ENCODE measurements at regions not wholly inside any gene's neighbourhood (a gene's known extent, or its start where the extent isn't known, plus 50 kb on each side); places are given as distances from the start of the nearest gene placed in this dataset.

DNA sequence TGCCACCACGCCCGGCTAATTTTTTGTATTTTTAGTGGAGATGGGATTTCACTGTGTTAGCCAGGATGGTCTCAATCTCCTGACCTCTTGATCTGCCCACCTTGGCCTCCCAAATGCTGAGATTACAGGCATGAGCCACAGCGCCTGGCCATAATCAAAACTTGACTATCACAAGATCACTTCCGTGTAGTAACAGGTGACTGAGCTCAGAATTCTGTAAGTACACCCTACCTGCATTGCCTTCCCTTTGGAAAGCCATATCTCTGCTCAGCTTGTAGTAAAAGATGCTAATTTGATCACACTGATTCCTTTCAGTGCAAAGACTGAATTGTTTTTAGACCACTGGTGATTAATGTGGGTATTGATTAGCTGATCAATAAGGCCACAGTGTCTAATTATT, 167.1 kb downstream of the SHOX2 start:
- H3K27me3 ChIP-seq (ENCODE audit: control insufficient read depth in 3 of 3, insufficient read depth in 3 of 3, low read length in 2 of 3): no peaks in the 10 kb centered on the region
- no peaks in the 10 kb centered on the region for H3K36me3 ChIP-seq (ENCODE audit: control insufficient read depth in 4 of 4, insufficient read depth in 4 of 4, low read length in 4 of 4)
- DNase-seq: no peak
- H3K4me3 ChIP-seq: no peak overlapping the region
- no peak overlapping the region for H3K27ac ChIP-seq (ENCODE audit: low read depth in 1 of 2, low read length in 1 of 2)
- no peak for ATAC-seq (ENCODE audit: insufficient read depth, low FRiP score)
- H3K4me1 ChIP-seq (ENCODE audit: control insufficient read depth in 5 of 5, insufficient read depth in 5 of 5, low read length in 5 of 5): no peaks in the 10 kb centered on the region
- TF ChIP-seq, protein P1, sequence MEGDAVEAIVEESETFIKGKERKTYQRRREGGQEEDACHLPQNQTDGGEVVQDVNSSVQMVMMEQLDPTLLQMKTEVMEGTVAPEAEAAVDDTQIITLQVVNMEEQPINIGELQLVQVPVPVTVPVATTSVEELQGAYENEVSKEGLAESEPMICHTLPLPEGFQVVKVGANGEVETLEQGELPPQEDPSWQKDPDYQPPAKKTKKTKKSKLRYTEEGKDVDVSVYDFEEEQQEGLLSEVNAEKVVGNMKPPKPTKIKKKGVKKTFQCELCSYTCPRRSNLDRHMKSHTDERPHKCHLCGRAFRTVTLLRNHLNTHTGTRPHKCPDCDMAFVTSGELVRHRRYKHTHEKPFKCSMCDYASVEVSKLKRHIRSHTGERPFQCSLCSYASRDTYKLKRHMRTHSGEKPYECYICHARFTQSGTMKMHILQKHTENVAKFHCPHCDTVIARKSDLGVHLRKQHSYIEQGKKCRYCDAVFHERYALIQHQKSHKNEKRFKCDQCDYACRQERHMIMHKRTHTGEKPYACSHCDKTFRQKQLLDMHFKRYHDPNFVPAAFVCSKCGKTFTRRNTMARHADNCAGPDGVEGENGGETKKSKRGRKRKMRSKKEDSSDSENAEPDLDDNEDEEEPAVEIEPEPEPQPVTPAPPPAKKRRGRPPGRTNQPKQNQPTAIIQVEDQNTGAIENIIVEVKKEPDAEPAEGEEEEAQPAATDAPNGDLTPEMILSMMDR (IDR thresholded peaks at IDR 0.05; ENCODE audit: control extremely low read depth, extremely low read depth): no peak
- WGBS, 2 donors: 90% methylated on average over 4 of the region's 4 CpGs
- no peaks in the 10 kb centered on the region for H3K9me3 ChIP-seq (ENCODE audit: control insufficient read depth in 4 of 4, insufficient read depth in 3 of 4, low read length in 3 of 4)
- H3K9ac ChIP-seq (ENCODE audit: insufficient read depth in 1 of 2, low read length in 2 of 2): no peak overlapping the region

DNA sequence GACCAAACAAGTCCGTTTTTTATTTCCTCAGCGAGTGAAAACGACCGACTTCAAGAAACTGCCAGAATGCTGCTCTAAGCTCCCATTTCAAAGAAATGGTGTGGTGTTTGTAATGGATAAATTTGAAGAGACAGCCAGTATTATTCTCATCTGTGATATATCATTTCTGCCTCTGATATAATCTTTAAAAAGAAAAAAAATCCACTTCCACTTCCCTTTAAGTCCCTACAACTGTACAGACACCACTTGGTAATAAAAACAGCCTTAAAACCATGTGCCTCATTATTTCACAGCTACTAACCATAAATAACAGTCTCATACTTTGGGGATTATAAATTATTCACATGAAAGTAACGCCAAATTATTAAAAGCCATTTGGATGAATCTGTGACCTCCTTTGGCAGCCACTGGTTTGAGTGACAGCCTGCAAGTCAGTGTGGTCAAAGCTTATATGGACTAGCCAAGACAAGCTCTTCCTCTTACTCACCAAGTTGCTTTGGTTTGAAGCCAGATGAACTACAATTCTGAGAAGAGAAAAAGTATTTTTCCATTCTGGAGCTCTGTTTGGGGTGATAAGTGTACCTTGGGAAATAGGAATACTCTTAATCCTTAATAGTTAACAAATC, 168.0 kb downstream of the SHOX2 start:
- TF ChIP-seq, protein P1 (IDR thresholded peaks at IDR 0.05; ENCODE audit: control extremely low read depth, extremely low read depth): no peak
- DNase-seq: no peak
- 80 to 84% methylated on average over 5 of the region's 5 CpGs for WGBS, 2 donors

DNA sequence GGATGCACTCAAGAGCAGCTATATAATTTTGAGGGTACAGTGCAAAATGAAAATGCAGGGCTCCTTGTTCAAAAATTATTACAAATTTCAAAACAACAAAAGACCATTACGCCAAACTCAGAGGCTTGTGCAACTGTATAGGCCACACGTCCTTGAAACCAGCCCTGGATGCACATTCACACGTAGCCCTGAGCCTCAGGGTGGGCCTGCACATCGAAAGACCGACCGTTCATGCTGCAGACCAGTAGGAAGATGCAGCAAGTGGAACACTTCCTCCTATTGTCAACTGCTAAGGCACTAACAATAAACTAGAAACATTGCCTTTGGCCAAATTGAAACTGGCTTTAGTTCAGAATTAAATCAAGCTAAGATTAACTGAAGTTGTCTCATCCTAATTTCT, 174.7 kb downstream of the SHOX2 start:
- DNase-seq (peak in 1 of 3 donors; percentile 15), ATAC-seq (ENCODE audit: insufficient read depth, low FRiP score) (no peak)
- H3K4me3 ChIP-seq: no peak overlapping the region
- 55 to 61% methylated on average over 6 of the region's 6 CpGs for WGBS, 2 donors
- no peak overlapping the region for H3K27ac ChIP-seq (ENCODE audit: low read depth in 1 of 2, low read length in 1 of 2)
- no peaks in the 10 kb centered on the region for H3K36me3 ChIP-seq (ENCODE audit: control insufficient read depth in 4 of 4, insufficient read depth in 4 of 4, low read length in 4 of 4)
- peaks cover 0 to 2% (median 0%) of the 10 kb centered on the region in 4 donors for H3K9me3 ChIP-seq (ENCODE audit: control insufficient read depth in 4 of 4, insufficient read depth in 3 of 4, low read length in 3 of 4)
- no peak overlapping the region for H3K9ac ChIP-seq (ENCODE audit: insufficient read depth in 1 of 2, low read length in 2 of 2)
- TF ChIP-seq, protein P1 (IDR thresholded peaks at IDR 0.05; ENCODE audit: control extremely low read depth, extremely low read depth): no peak
- H3K4me1 ChIP-seq (ENCODE audit: control insufficient read depth in 5 of 5, insufficient read depth in 5 of 5, low read length in 5 of 5): peaks cover 0 to 3% (median 0%) of the 10 kb centered on the region in 5 donors
- H3K27me3 ChIP-seq (ENCODE audit: control insufficient read depth in 3 of 3, insufficient read depth in 3 of 3, low read length in 2 of 3): no peaks in the 10 kb centered on the region

More for the DNA sequence above, 168.0 kb downstream of the SHOX2 start:
- ATAC-seq (ENCODE audit: insufficient read depth, low FRiP score): no peak
- Histone ChIP-seq H3K36me3 (ENCODE audit: control insufficient read depth in 4 of 4, insufficient read depth in 4 of 4, low read length in 4 of 4) (no peaks in the 10 kb centered on the region), H3K9me3 (ENCODE audit: control insufficient read depth in 4 of 4, insufficient read depth in 3 of 4, low read length in 3 of 4) (no peaks in the 10 kb centered on the region), H3K4me1 (ENCODE audit: control insufficient read depth in 5 of 5, insufficient read depth in 5 of 5, low read length in 5 of 5) (no peaks in the 10 kb centered on the region), H3K27ac (ENCODE audit: low read depth in 1 of 2, low read length in 1 of 2) (no peak overlapping the region), H3K27me3 (ENCODE audit: control insufficient read depth in 3 of 3, insufficient read depth in 3 of 3, low read length in 2 of 3) (no peaks in the 10 kb centered on the region), H3K9ac (ENCODE audit: insufficient read depth in 1 of 2, low read length in 2 of 2) (no peak overlapping the region), H3K4me3 (no peak overlapping the region)

Data from lung (tissue), 11 donors.